Neuronal stem cell (in vitro differentiated cells): ENCODE measurements at regions not wholly inside any gene's neighbourhood (a gene's known extent, or its start where the extent isn't known, plus 50 kb on each side); places are given as distances from the start of the nearest gene placed in this dataset.

Experiments
- DNase-seq: peaks from one replicate; pipeline ENCODE4 v3.0.0-alpha.2; 2013; ENCODE audit warnings: low spot score
- H2AFZ ChIP-seq: one replicate; pipeline ENCODE4 v1.6.1; 2013; ENCODE audit warnings: mild to moderate bottlenecking, low read length, inconsistent platforms
- H2AK5ac ChIP-seq: 2 replicates; pipeline ENCODE4 v1.6.1; 2013; ENCODE audit warnings: low read depth, mild to moderate bottlenecking, inconsistent platforms, low read length, moderate library complexity, mixed read lengths
- H2BK120ac ChIP-seq: 2 replicates; pipeline ENCODE4 v1.6.1; 2013; ENCODE audit warnings: low read depth, mild to moderate bottlenecking, inconsistent platforms, low read length, moderate library complexity, mixed read lengths
- H2BK12ac ChIP-seq: one replicate; pipeline ENCODE4 v1.6.1; 2013; ENCODE audit warnings: low read length, inconsistent platforms
- H2BK15ac ChIP-seq: 2 replicates; pipeline ENCODE4 v1.6.1; 2013; ENCODE audit warnings: mild to moderate bottlenecking, low read length, inconsistent platforms, mixed read lengths
- H2BK5ac ChIP-seq: one replicate; pipeline ENCODE4 v1.6.1; 2013; ENCODE audit warnings: inconsistent platforms, mild to moderate bottlenecking, low read length, moderate library complexity
- H3K14ac ChIP-seq: one replicate; pipeline ENCODE4 v1.6.1; 2013; ENCODE audit warnings: low read length, inconsistent platforms
- H3K18ac ChIP-seq: 2 replicates; pipeline ENCODE4 v1.6.1; 2013; ENCODE audit warnings: low read length, inconsistent platforms
- H3K23ac ChIP-seq: 2 replicates; pipeline ENCODE4 v1.6.1; 2013; ENCODE audit warnings: low read depth, mild to moderate bottlenecking, mixed read lengths, low read length, inconsistent platforms; ENCODE audit not compliant: poor library complexity
- H3K27ac ChIP-seq: replicated peaks from 3 replicates; pipeline ENCODE4 v1.5.1; 2013; ENCODE audit warnings: low read length, inconsistent platforms
- H3K27me3 ChIP-seq, 3 experiments: 2 replicates each; pipeline ENCODE4 v1.6.1; 2013; ENCODE audit warnings: low read length in 3 of 3, mild to moderate bottlenecking in 2 of 3, inconsistent platforms in 1 of 3, low read depth in 1 of 3, mixed read lengths in 1 of 3, moderate library complexity in 1 of 3; ENCODE audit not compliant: control insufficient read depth in 3 of 3, insufficient read depth in 3 of 3
- H3K36me3 ChIP-seq, 2 donors: replicated peaks in 1 of 2; 2 replicates each; pipeline ENCODE4 v1.6.1; 2013; ENCODE audit warnings: low read length in 2 of 2; ENCODE audit not compliant: control insufficient read depth in 2 of 2, insufficient read depth in 2 of 2
- H3K4ac ChIP-seq: 2 replicates; pipeline ENCODE4 v1.6.1; 2013; ENCODE audit warnings: inconsistent platforms, mild to moderate bottlenecking, low read length, moderate library complexity
- H3K4me1 ChIP-seq, 2 donors: 1 replicate in 1 of 2; 2 replicates in 1 of 2; pipeline ENCODE4 v1.6.1; 2013; ENCODE audit warnings: low read length in 2 of 2, low read depth in 1 of 2; ENCODE audit not compliant: control insufficient read depth in 2 of 2, insufficient read depth in 1 of 2
- H3K4me2 ChIP-seq: one replicate; pipeline ENCODE4 v1.6.1; 2013; ENCODE audit warnings: mild to moderate bottlenecking, low read length, inconsistent platforms; ENCODE audit not compliant: insufficient read depth, poor library complexity, severe bottlenecking
- H3K4me3 ChIP-seq, 2 donors: 2 replicates each; pipeline ENCODE4 v1.5.1; 2013; ENCODE audit warnings: low read length in 2 of 2, mild to moderate bottlenecking in 2 of 2, inconsistent platforms in 1 of 2, moderate library complexity in 1 of 2
- H3K79me1 ChIP-seq: one replicate; pipeline ENCODE4 v1.6.1; 2013; ENCODE audit warnings: low read depth, mild to moderate bottlenecking, inconsistent platforms, low read length, moderate library complexity
- H3K9ac ChIP-seq: one replicate; pipeline ENCODE4 v1.6.1; 2013; ENCODE audit warnings: mild to moderate bottlenecking, low read depth, low read length, inconsistent platforms; ENCODE audit not compliant: poor library complexity
- H3K9me3 ChIP-seq, 2 donors: replicated peaks in 1 of 2; 2 replicates each; pipeline versions ENCODE3 to v1.6.1; 2013; ENCODE audit warnings: low read length in 2 of 2, mild to moderate bottlenecking in 2 of 2, inconsistent platforms in 1 of 2, low read depth in 1 of 2, mixed read lengths in 1 of 2, moderate library complexity in 1 of 2; ENCODE audit not compliant: control insufficient read depth in 2 of 2, insufficient read depth in 1 of 2
- H4K8ac ChIP-seq: one replicate; pipeline ENCODE4 v1.6.1; 2013; ENCODE audit warnings: low read depth, mild to moderate bottlenecking, inconsistent platforms, low read length, moderate library complexity
- H4K91ac ChIP-seq: one replicate; pipeline ENCODE4 v1.6.1; 2013; ENCODE audit warnings: low read length, low read depth, mild to moderate bottlenecking, inconsistent platforms; ENCODE audit not compliant: poor library complexity
- WGBS, 2 donors: extraction: QIAGEN DNeasy Blood & Tissue Kit; methylation state at CpG; one replicate each; pipeline ENCODE4 v1.1.7; 2013; ENCODE audit warnings: missing lambda C conversion rate in 2 of 2, mixed read lengths in 1 of 2; ENCODE audit not compliant: insufficient read length in 2 of 2, insufficient replicate concordance in 1 of 2; ENCODE audit errors: extremely low coverage in 2 of 2; 5-methylcytosine and 5-hydroxymethylcytosine counted together

- H3K27ac ChIP-seq = no peak overlapping the region
- no peaks in the 10 kb centered on the region for H3K27me3 ChIP-seq
- no peak overlapping the region for H3K18ac ChIP-seq
- no peak overlapping the region for H3K4ac ChIP-seq
- H3K9ac ChIP-seq = no peak overlapping the region
- H3K4me1 ChIP-seq = peaks cover 0 to 5% of the 10 kb centered on the region in 2 donors
- no peak overlapping the region for H2BK5ac ChIP-seq
- no peak overlapping the region for H2BK120ac ChIP-seq
- H2BK15ac ChIP-seq = no peak overlapping the region
- H3K36me3 ChIP-seq = no peaks in the 10 kb centered on the region
- no peak overlapping the region for H2AFZ ChIP-seq
- no peak overlapping the region for H4K8ac ChIP-seq
- no peak overlapping the region for H3K23ac ChIP-seq
- H2AK5ac ChIP-seq = no peak overlapping the region
- no peak overlapping the region for H2BK12ac ChIP-seq
- H3K9me3 ChIP-seq = peaks cover 0 to 5% of the 10 kb centered on the region in 2 donors
- no CpG with 5 or more reads among the region's 3 CpGs for WGBS, 2 donors
- H3K14ac ChIP-seq = no peak overlapping the region
- no peak for DNase-seq
- H3K4me3 ChIP-seq = no peak overlapping the region
- H3K4me2 ChIP-seq = no peak overlapping the region
- H4K91ac ChIP-seq = no peak overlapping the region
- no peaks in the 10 kb centered on the region for H3K79me1 ChIP-seq
Measured at GRCh38 chr10:47101807-47102206, 190.6 kb downstream of the PTPN20 start.

- no peak overlapping the region for H2BK5ac ChIP-seq
- H3K14ac ChIP-seq = no peak overlapping the region
- H3K79me1 ChIP-seq = no peaks in the 10 kb centered on the region
- peaks cover 0 to 5% of the 10 kb centered on the region in 2 donors for H3K4me1 ChIP-seq
- no peaks in the 10 kb centered on the region for H3K27me3 ChIP-seq
- H3K27ac ChIP-seq = no peak overlapping the region
- peak overlapping the region; percentile 51 for H2AFZ ChIP-seq
- H4K8ac ChIP-seq = no peak overlapping the region
- H3K4me2 ChIP-seq = no peak overlapping the region
- H3K9me3 ChIP-seq = peaks cover 0 to 5% of the 10 kb centered on the region in 2 donors
- H3K23ac ChIP-seq = no peak overlapping the region
- peak overlapping the region; percentile 32 for H3K18ac ChIP-seq
- no peaks in the 10 kb centered on the region for H3K36me3 ChIP-seq
- H2BK12ac ChIP-seq = no peak overlapping the region
- WGBS, 2 donors = no CpG with 5 or more reads among the region's 4 CpGs
- no peak overlapping the region for H4K91ac ChIP-seq
- no peak overlapping the region for H3K4me3 ChIP-seq
- no peak overlapping the region for H3K9ac ChIP-seq
- H2BK15ac ChIP-seq = no peak overlapping the region
- DNase-seq = no peak
- no peak overlapping the region for H2BK120ac ChIP-seq
- no peak overlapping the region for H2AK5ac ChIP-seq
- no peak overlapping the region for H3K4ac ChIP-seq
Measured at GRCh38 chr10:47104151-47104605, 192.9 kb downstream of the PTPN20 start.

GRCh38 chr10:47104786-47105385, 193.7 kb downstream of the PTPN20 start:
- no peaks in the 10 kb centered on the region for H3K79me1 ChIP-seq
- H3K4ac ChIP-seq = no peak overlapping the region
- no peak overlapping the region for H2AFZ ChIP-seq
- H3K27ac ChIP-seq = no peak overlapping the region
- H4K91ac ChIP-seq = no peak overlapping the region
- H3K18ac ChIP-seq = no peak overlapping the region
- H2BK5ac ChIP-seq = no peak overlapping the region
- H3K27me3 ChIP-seq = no peaks in the 10 kb centered on the region
- peaks cover 0 to 5% of the 10 kb centered on the region in 2 donors for H3K9me3 ChIP-seq
- WGBS, 2 donors = no CpG with 5 or more reads among the region's 4 CpGs
- H2BK120ac ChIP-seq = no peak overlapping the region
- H4K8ac ChIP-seq = no peak overlapping the region
- peaks cover 0 to 5% of the 10 kb centered on the region in 2 donors for H3K4me1 ChIP-seq
- H3K4me2 ChIP-seq = no peak overlapping the region
- H3K14ac ChIP-seq = no peak overlapping the region
- no peak overlapping the region for H2BK15ac ChIP-seq
- no peak overlapping the region for H2BK12ac ChIP-seq
- H3K9ac ChIP-seq = no peak overlapping the region
- H3K36me3 ChIP-seq = no peaks in the 10 kb centered on the region
- no peak overlapping the region for H3K23ac ChIP-seq
- no peak overlapping the region for H2AK5ac ChIP-seq
- DNase-seq = no peak
- H3K4me3 ChIP-seq = no peak overlapping the region

GRCh38 chr10:47107007-47107747, 192.8 kb upstream of the GDF10 start:
- H3K4me3 ChIP-seq = no peak overlapping the region
- no peaks in the 10 kb centered on the region for H3K27me3 ChIP-seq
- no peak overlapping the region for H2AK5ac ChIP-seq
- DNase-seq = no peak
- H2BK5ac ChIP-seq = no peak overlapping the region
- no peak overlapping the region for H3K27ac ChIP-seq
- no peaks in the 10 kb centered on the region for H3K36me3 ChIP-seq
- H3K4me2 ChIP-seq = no peak overlapping the region
- no peak overlapping the region for H4K8ac ChIP-seq
- no peak overlapping the region for H2AFZ ChIP-seq
- no peak overlapping the region for H4K91ac ChIP-seq
- no peak overlapping the region for H2BK120ac ChIP-seq
- H3K23ac ChIP-seq = no peak overlapping the region
- H3K4me1 ChIP-seq = peaks cover 0 to 5% of the 10 kb centered on the region in 2 donors
- peak overlapping the region; percentile 15 for H3K18ac ChIP-seq
- no peak overlapping the region for H3K14ac ChIP-seq
- peaks cover 0 to 5% of the 10 kb centered on the region in 2 donors for H3K9me3 ChIP-seq
- H3K4ac ChIP-seq = no peak overlapping the region
- no peak overlapping the region for H2BK15ac ChIP-seq
- H2BK12ac ChIP-seq = no peak overlapping the region
- WGBS, 2 donors = no CpG with 5 or more reads among the region's 8 CpGs
- H3K9ac ChIP-seq = no peak overlapping the region
- no peaks in the 10 kb centered on the region for H3K79me1 ChIP-seq
